H9 (cell line): ENCODE measurements at regions not wholly inside any gene's neighbourhood (a gene's known extent, or its start where the extent isn't known, plus 50 kb on each side); places are given as distances from the start of the nearest gene placed in this dataset.

Source experiments
- DNase-seq: peaks from one replicate; pipeline ENCODE4 v3.0.0-alpha.2; 2017
- H2AFZ ChIP-seq: one replicate; pipeline ENCODE4 v1.6.1; 2013; ENCODE audit warnings: mild to moderate bottlenecking, low read length, control low read depth, moderate library complexity
- H2AK5ac ChIP-seq: 2 replicates; pipeline ENCODE4 v1.6.1; 2013; ENCODE audit warnings: low read length, control low read depth, mixed read lengths; ENCODE audit not compliant: insufficient read length
- H2BK120ac ChIP-seq: one replicate; pipeline ENCODE4 v1.6.1; 2013; ENCODE audit warnings: low read depth, mild to moderate bottlenecking, low read length, control low read depth, inconsistent platforms; ENCODE audit not compliant: poor library complexity, severe bottlenecking
- H2BK12ac ChIP-seq: 2 replicates; pipeline ENCODE4 v1.6.1; 2013; ENCODE audit warnings: low read length, control low read depth, mixed read lengths, low read depth; ENCODE audit not compliant: insufficient read length
- H2BK15ac ChIP-seq: 2 replicates; pipeline ENCODE4 v1.6.1; 2013; ENCODE audit warnings: low read depth, low read length, control low read depth
- H2BK20ac ChIP-seq: one replicate; pipeline ENCODE4 v1.6.1; 2013; ENCODE audit warnings: low read depth, mild to moderate bottlenecking, low read length, control low read depth, inconsistent platforms; ENCODE audit not compliant: poor library complexity, severe bottlenecking
- H2BK5ac ChIP-seq: 2 replicates; pipeline ENCODE4 v1.6.1; 2013; ENCODE audit warnings: low read length, control low read depth, mixed read lengths; ENCODE audit not compliant: insufficient read length
- H3K14ac ChIP-seq: 2 replicates; pipeline ENCODE4 v1.6.1; 2013; ENCODE audit warnings: low read length, control low read depth; ENCODE audit not compliant: insufficient read depth
- H3K18ac ChIP-seq: 2 replicates; pipeline ENCODE4 v1.6.1; 2013; ENCODE audit warnings: low read depth, mild to moderate bottlenecking, mixed read lengths, low read length, control low read depth; ENCODE audit not compliant: insufficient read length
- H3K23ac ChIP-seq: 2 replicates; pipeline ENCODE4 v1.6.1; 2013; ENCODE audit warnings: low read length, control low read depth, mixed read lengths, low read depth; ENCODE audit not compliant: insufficient read length
- H3K23me2 ChIP-seq: 2 replicates; pipeline ENCODE4 v1.6.1; 2013; ENCODE audit warnings: low read depth, mild to moderate bottlenecking, mixed read lengths, low read length, control low read depth; ENCODE audit not compliant: insufficient read length, poor library complexity, severe bottlenecking
- H3K27ac ChIP-seq: 2 replicates; pipeline ENCODE4 v1.5.1; 2013; ENCODE audit warnings: low read length, control low read depth, mixed read lengths, low read depth; ENCODE audit not compliant: insufficient read length
- H3K27me3 ChIP-seq: 2 replicates; pipeline ENCODE4 v1.6.1; 2013; ENCODE audit warnings: low read length, control low read depth, inconsistent platforms; ENCODE audit not compliant: insufficient read depth
- H3K4ac ChIP-seq: 2 replicates; pipeline ENCODE4 v1.6.1; 2013; ENCODE audit warnings: low read depth, mild to moderate bottlenecking, control low read depth, inconsistent platforms, low read length, moderate library complexity
- H3K4me1 ChIP-seq: 2 replicates; pipeline ENCODE4 v1.6.1; 2013; ENCODE audit warnings: low read length, control low read depth, inconsistent platforms; ENCODE audit not compliant: insufficient read depth
- H3K4me2 ChIP-seq: 2 replicates; pipeline ENCODE4 v1.6.1; 2013; ENCODE audit warnings: low read length, control low read depth, mixed read lengths; ENCODE audit not compliant: insufficient read length, insufficient read depth
- H3K56ac ChIP-seq: 2 replicates; pipeline ENCODE4 v1.6.1; 2013; ENCODE audit warnings: low read depth, mild to moderate bottlenecking, mixed read lengths, low read length, control low read depth; ENCODE audit not compliant: insufficient read length
- H3K79me1 ChIP-seq: 2 replicates; pipeline ENCODE4 v1.6.1; 2013; ENCODE audit warnings: low read depth, mild to moderate bottlenecking, moderate library complexity, low read length, control low read depth, inconsistent platforms; ENCODE audit not compliant: insufficient read depth, poor library complexity, severe bottlenecking
- H3K79me2 ChIP-seq: 2 replicates; pipeline ENCODE4 v1.6.1; 2013; ENCODE audit warnings: low read length, control low read depth, inconsistent platforms; ENCODE audit not compliant: insufficient read depth
- H3K9ac ChIP-seq: 2 replicates; pipeline ENCODE4 v1.6.1; 2013; ENCODE audit warnings: low read length, control low read depth, mixed read lengths; ENCODE audit not compliant: insufficient read length; ENCODE audit errors: extremely low read depth
- H3K9me3 ChIP-seq: one replicate; pipeline ENCODE4 v1.6.1; 2013; ENCODE audit warnings: low read depth, low read length, inconsistent platforms; ENCODE audit not compliant: control insufficient read depth
- H3T11ph ChIP-seq: one replicate; pipeline ENCODE4 v1.6.1; 2013; ENCODE audit warnings: mild to moderate bottlenecking, low read length, control low read depth, inconsistent platforms
- H4K20me1 ChIP-seq: one replicate; pipeline ENCODE4 v1.6.1; 2013; ENCODE audit not compliant: control insufficient read depth, insufficient read length, insufficient read depth
- H4K5ac ChIP-seq: 2 replicates; pipeline ENCODE4 v1.6.1; 2013; ENCODE audit warnings: low read depth, mild to moderate bottlenecking, mixed read lengths, low read length, control low read depth; ENCODE audit not compliant: insufficient read length
- H4K8ac ChIP-seq: replicated peaks from 2 replicates; pipeline ENCODE4 v1.6.1; 2013; ENCODE audit warnings: low read length, control low read depth, mixed read lengths, low read depth; ENCODE audit not compliant: insufficient read length
- H4K91ac ChIP-seq: 2 replicates; pipeline ENCODE4 v1.6.1; 2013; ENCODE audit warnings: low read depth, mild to moderate bottlenecking, moderate library complexity, mixed read lengths, low read length, control low read depth; ENCODE audit not compliant: insufficient read length
- H3K27ac Mint-ChIP-seq, 3 experiments: 2 replicates in 2 of 3; 3 replicates in 1 of 3; pipeline ENCODE4 v1.8.0; 2020 to 2021; ENCODE audit warnings: mixed read lengths in 3 of 3, mild to moderate bottlenecking in 1 of 3, moderate library complexity in 1 of 3
- H3K27me3 Mint-ChIP-seq: 2 replicates; pipeline ENCODE4 v1.8.0; 2021; ENCODE audit warnings: low read depth, mild to moderate bottlenecking, moderate library complexity, mixed read lengths
- H3K36me3 Mint-ChIP-seq, 3 experiments: 2 replicates in 2 of 3; 3 replicates in 1 of 3; pipeline ENCODE4 v1.8.0; 2020 to 2021; ENCODE audit warnings: low read depth in 3 of 3, mixed read lengths in 3 of 3; ENCODE audit not compliant: insufficient read depth in 1 of 3
- H3K4me1 Mint-ChIP-seq, 2 experiments: 2 replicates each; pipeline ENCODE4 v1.8.0; 2020; ENCODE audit warnings: mixed read lengths in 2 of 2
- H3K4me3 Mint-ChIP-seq, 2 experiments: 2 replicates in 1 of 2; 3 replicates in 1 of 2; pipeline ENCODE4 v1.8.0; 2020 to 2021; ENCODE audit warnings: mild to moderate bottlenecking in 2 of 2, mixed read lengths in 2 of 2, moderate library complexity in 1 of 2
- H3K9me3 Mint-ChIP-seq, 2 experiments: 2 replicates in 1 of 2; 3 replicates in 1 of 2; pipeline ENCODE4 v1.8.0; 2020; ENCODE audit warnings: mild to moderate bottlenecking in 2 of 2, mixed read lengths in 2 of 2, moderate library complexity in 1 of 2
- WGBS: extraction: QIAGEN DNeasy Blood & Tissue Kit; methylation state at CpG from one replicate; pipeline ENCODE4 v1.1.7; 2013; ENCODE audit warnings: missing lambda C conversion rate, low lambda C conversion rate, mixed read lengths; ENCODE audit not compliant: insufficient read length; ENCODE audit errors: extremely low coverage; 5-methylcytosine and 5-hydroxymethylcytosine counted together
- TF ChIP-seq, protein P1 (sequence below): fragments of 200-600 bp; sonication (generic); conservative IDR thresholded peaks from 3 replicates; pipeline ENCODE4 v1.8.0; 2021; ENCODE audit warnings: antibody characterized with exemption, mild to moderate bottlenecking

DNA sequence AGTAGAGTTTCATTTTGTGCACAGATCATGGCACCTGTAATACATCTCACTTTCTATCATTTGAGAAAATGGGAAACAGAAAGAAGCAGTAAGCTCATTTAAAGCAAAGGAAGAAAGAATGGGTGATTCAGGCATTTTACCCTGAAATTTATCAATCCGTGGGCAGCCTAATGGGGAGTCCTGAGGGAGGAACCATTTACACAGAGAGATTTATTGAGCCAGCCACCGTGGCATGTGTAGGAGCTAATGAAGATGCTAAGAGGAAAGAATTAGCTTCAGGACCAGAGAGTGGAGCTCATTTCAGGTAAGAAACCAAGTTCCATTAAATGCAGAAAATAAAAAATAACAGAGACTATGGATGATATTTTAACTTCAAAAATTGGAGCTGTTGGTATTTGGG lies 443.4 kb upstream of the COBL start:
- Histone ChIP-seq H3K4me2 (no peak overlapping the region), H3K4ac (no peak overlapping the region), H2BK15ac (no peak overlapping the region), H3K56ac (no peak overlapping the region), H2AK5ac (no peak overlapping the region), H3K79me1 (no peaks in the 10 kb centered on the region), H3K23me2 (no peaks in the 10 kb centered on the region), H3K27ac (no peak overlapping the region), H2BK20ac (no peak overlapping the region), H4K8ac (no peak overlapping the region), H2BK120ac (no peak overlapping the region), H2BK5ac (no peak overlapping the region), H3K9ac (no peak overlapping the region), H3K9me3 (no peaks in the 10 kb centered on the region), H3K79me2 (no peaks in the 10 kb centered on the region), H3T11ph (no peak overlapping the region), H2AFZ (no peak overlapping the region), H3K18ac (no peak overlapping the region), H2BK12ac (no peak overlapping the region), H4K20me1 (no peaks in the 10 kb centered on the region), H3K14ac (no peak overlapping the region), H4K5ac (no peak overlapping the region), H3K23ac (no peak overlapping the region), H3K4me1 (no peaks in the 10 kb centered on the region), H4K91ac (no peak overlapping the region), H3K27me3 (no peaks in the 10 kb centered on the region)
- H3K36me3 Mint-ChIP-seq, result no peaks in the 10 kb centered on the region
- TF ChIP-seq, protein P1, sequence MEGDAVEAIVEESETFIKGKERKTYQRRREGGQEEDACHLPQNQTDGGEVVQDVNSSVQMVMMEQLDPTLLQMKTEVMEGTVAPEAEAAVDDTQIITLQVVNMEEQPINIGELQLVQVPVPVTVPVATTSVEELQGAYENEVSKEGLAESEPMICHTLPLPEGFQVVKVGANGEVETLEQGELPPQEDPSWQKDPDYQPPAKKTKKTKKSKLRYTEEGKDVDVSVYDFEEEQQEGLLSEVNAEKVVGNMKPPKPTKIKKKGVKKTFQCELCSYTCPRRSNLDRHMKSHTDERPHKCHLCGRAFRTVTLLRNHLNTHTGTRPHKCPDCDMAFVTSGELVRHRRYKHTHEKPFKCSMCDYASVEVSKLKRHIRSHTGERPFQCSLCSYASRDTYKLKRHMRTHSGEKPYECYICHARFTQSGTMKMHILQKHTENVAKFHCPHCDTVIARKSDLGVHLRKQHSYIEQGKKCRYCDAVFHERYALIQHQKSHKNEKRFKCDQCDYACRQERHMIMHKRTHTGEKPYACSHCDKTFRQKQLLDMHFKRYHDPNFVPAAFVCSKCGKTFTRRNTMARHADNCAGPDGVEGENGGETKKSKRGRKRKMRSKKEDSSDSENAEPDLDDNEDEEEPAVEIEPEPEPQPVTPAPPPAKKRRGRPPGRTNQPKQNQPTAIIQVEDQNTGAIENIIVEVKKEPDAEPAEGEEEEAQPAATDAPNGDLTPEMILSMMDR, result no peak
- H3K27ac Mint-ChIP-seq, result no peak overlapping the region
- no peaks in the 10 kb centered on the region for H3K9me3 Mint-ChIP-seq
- WGBS, result no CpG with 5 or more reads among the region's 2 CpGs
- H3K4me1 Mint-ChIP-seq, result no peaks in the 10 kb centered on the region
- H3K27me3 Mint-ChIP-seq, result no peaks in the 10 kb centered on the region; the same call in 1 of the 2 replicates
- no peak for DNase-seq
- no peak overlapping the region for H3K4me3 Mint-ChIP-seq
